Astrocyte (in vitro differentiated cells and primary cell): ENCODE measurements at regions not wholly inside any gene's neighbourhood (a gene's known extent, or its start where the extent isn't known, plus 50 kb on each side); places are given as distances from the start of the nearest gene placed in this dataset.

ENCODE experiments used
- EZH2 ChIP-seq: IDR thresholded peaks from 2 replicates; pipeline ENCODE4 v1.6.1; 2012; ENCODE audit warnings: mild to moderate bottlenecking, low read length, inconsistent platforms; ENCODE audit not compliant: insufficient read depth
- TF ChIP-seq, protein P1 (sequence below): IDR thresholded peaks from 2 replicates; pipeline ENCODE4 v1.5.1; 2011; ENCODE audit warnings: low read depth, mild to moderate bottlenecking, inconsistent platforms, low read length, moderate library complexity; ENCODE audit not compliant: insufficient read depth

GRCh38 chr15:91566141-91566540 lies 287.4 kb upstream of the SLCO3A1 start:
- TF ChIP-seq, protein P1, sequence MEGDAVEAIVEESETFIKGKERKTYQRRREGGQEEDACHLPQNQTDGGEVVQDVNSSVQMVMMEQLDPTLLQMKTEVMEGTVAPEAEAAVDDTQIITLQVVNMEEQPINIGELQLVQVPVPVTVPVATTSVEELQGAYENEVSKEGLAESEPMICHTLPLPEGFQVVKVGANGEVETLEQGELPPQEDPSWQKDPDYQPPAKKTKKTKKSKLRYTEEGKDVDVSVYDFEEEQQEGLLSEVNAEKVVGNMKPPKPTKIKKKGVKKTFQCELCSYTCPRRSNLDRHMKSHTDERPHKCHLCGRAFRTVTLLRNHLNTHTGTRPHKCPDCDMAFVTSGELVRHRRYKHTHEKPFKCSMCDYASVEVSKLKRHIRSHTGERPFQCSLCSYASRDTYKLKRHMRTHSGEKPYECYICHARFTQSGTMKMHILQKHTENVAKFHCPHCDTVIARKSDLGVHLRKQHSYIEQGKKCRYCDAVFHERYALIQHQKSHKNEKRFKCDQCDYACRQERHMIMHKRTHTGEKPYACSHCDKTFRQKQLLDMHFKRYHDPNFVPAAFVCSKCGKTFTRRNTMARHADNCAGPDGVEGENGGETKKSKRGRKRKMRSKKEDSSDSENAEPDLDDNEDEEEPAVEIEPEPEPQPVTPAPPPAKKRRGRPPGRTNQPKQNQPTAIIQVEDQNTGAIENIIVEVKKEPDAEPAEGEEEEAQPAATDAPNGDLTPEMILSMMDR = no peak
- TF ChIP-seq EZH2 = no peak
